Anterior cingulate cortex (tissue), 58 donors: ENCODE measurements at regions not wholly inside any gene's neighbourhood (a gene's known extent, or its start where the extent isn't known, plus 50 kb on each side); places are given as distances from the start of the nearest gene placed in this dataset.
"Not testable (repeated sequence)": the region's sequence is repeated elsewhere in the genome, so short reads cannot be mapped to it uniquely, and the experiment has no call there.

Experiments
- DNase-seq, 58 donors: peaks; one replicate each; lab custom pipeline; 2025; lab: John Stamatoyannopoulos, UW

GRCh38 chr17:62160816-62161215, 95.7 kb upstream of the MED13 start:
- DNase-seq: no peak

DNA sequence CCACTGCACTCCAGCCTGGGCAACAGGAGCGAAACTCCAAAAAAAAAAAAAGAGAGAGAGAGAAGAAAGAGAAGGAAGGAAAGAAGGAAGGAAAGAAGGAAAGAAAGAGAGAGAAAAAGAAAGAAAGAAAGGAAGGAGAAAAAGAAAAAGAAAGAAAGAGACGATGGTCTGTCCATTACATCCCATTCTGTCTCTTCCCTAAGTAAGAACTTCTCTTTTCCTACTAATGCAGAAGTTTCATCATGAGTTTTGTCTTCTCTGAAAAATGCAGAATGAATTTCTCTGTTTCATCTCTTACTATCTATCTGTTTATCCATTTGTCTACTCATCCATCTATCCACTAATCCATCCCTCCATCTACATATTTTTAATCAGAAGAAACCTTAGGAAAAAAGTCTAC, 94.9 kb upstream of the MED13 start:
- no peak for DNase-seq

GRCh38 chr17:62156949-62157348, 91.9 kb upstream of the MED13 start:
- DNase-seq: no peak

DNA sequence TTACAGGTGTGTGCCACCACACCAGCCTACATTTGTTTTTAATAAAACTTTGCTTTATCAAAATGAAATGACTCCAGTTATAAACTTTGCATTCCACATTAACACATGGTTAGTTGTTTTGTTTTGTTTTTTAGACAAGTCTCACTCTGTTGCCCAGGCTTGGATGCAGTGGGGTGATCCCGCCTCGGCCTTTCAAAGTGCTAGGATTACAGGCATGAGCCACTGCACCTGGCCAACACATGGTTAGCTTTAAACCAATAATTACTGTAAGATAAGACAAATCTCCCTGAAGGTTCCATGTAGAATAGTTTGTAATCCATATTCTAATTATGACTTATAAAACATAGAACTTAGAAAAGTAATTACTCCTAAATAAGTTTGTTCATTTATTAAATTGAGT, 89.8 kb upstream of the MED13 start:
- DNase-seq: no peak

- DNase-seq: no peak
Observed at GRCh38 chr17:62150471-62150870, 85.4 kb upstream of the MED13 start.

GRCh38 chr17:62149961-62150360, 84.9 kb upstream of the MED13 start:
- DNase-seq: no peak

- no peak for DNase-seq
Observed at GRCh38 chr17:62147284-62147683, 82.2 kb upstream of the MED13 start.

- DNase-seq: no peak
Observed at GRCh38 chr17:62140836-62141235, 75.8 kb upstream of the MED13 start.

DNA sequence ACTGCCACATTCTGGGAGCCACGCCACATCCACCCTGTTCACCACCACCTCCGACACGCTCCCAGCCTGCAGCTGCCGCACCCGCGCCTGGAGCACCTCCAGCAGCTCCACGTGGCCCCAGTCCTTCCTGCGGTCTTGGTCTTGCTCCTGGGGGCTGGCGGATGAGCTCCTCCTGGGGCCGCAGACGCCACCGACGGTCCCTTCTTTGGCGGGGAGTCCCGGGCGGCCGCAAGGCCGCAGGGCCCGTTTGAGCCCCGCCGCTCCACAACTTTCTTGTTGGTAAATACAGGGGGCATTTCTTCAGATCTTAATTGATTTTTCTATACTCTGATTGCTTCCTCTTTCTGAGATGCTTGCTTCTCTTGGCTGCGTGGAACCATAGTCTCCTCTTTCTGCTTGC, 75.3 kb upstream of the MED13 start:
- DNase-seq: no peak

GRCh38 chr17:62139690-62140354, 74.7 kb upstream of the MED13 start:
- not testable (repeated sequence) for DNase-seq

DNA sequence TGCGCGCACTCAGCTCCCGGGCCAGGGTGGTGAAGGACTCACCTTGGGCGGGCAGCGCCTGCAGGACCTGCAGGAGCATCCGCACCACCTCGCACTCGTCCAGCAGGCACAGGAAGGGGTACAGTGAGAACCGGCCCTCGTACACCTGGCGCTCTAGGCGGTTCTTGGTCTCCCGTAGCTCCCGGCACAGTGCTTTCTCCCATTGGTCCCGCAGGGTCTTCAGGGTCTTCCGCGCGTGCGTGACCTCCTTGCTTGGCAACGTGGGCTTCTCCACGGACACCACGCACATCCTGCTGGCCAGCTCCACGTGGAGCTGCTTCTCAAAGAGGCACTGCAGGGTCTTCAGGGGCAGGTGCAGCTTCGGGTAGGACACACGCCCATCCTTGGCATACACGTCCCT, 74.1 kb upstream of the MED13 start:
- no peak for DNase-seq

GRCh38 chr17:62138676-62139121, 73.6 kb upstream of the MED13 start:
- peak in 1 of 58 donors; percentile 5 for DNase-seq

DNA sequence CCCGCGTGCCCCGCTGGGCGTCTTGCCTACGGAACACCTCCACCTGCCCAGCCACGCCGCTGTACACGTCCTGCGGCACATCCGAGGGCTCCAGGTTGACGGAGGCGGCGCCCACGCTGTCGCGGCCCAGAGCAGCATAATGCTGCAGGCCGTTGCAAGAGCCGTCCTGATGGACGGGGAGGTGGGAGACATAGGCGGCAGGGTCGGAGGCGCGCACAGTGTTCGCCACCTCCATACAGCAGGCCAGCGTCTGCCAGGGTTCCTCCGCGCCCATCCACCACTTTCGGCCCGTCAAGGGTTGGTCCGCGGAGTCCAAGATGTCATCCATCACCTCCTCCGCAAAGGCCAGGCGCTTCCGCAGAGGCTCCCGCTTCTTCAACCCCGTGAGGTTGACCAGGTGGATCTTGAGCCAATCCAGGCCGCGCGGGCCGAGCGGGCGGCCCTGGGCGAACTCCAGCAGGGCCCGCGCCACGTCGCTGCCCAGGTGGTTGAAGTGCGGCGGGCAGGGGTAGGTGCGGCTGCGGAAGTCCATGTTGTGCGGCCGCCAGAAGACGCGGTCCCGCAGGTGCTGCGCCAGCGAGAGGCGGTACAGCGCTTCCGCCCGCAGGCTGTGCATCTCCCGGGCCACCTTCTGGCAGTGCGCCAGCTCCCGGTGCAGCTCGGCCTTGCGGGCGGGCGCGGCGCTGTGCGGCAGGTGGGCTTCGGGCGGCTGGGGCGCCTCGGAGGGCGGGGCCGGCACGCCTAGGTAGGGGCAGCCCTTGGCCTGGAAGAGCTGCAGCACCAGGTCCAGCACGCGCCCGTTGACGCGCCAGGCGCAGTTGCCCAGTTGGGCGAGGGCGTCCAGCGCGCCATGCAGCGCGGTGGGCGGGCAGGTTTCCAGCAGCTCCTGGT, 72.9 kb upstream of the MED13 start:
- DNase-seq: peak in 1 of 58 donors; percentile 16

- peak in 1 of 58 donors; percentile 2 for DNase-seq
Observed at GRCh38 chr17:62137013-62137733, 72.1 kb upstream of the MED13 start.

- no peak for DNase-seq
Observed at GRCh38 chr17:62135742-62136141, 70.7 kb upstream of the MED13 start.

DNA sequence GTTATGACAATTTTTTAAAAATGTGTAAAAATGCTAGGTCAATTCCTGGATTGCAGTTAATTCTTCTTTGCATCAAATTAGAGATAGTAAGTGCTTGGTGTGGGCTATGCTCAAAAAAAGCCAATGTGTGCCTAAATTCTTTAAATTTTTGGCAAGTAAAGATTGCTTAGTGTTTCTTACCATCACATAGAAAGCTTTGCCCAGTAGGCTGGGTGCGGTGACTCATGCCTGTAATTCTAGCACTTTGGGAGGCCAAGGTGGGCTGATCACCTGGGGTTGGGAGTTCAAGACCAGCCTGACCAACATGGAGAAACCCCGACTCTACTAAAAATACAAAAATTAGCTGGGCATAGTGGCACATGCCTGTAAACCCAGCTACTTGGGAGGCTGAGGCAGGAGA, 70.0 kb upstream of the MED13 start:
- peak in 2 of 58 donors; percentile 0 to 2 for DNase-seq

DNA sequence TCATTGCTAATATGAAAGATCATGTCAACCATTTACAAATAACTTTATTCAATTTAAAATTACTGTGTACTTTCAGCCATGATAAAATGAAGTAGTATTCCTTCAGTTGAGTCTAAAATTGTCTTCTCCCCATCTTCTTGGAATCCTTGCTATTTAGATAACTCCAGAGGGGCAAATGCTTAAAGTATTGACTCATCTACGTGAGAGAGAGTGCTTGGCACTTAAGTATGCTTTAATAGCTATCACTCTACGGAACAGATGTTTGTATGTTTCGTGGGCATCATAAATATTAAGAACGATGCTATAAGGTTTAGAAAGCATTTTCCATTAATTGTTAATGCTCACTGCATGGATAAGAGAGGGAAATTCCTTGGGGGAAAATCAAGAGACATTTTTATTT, 69.3 kb upstream of the MED13 start:
- no peak for DNase-seq

- DNase-seq: not testable (repeated sequence)
Observed at GRCh38 chr17:62131271-62131670, 66.2 kb upstream of the MED13 start.

DNA sequence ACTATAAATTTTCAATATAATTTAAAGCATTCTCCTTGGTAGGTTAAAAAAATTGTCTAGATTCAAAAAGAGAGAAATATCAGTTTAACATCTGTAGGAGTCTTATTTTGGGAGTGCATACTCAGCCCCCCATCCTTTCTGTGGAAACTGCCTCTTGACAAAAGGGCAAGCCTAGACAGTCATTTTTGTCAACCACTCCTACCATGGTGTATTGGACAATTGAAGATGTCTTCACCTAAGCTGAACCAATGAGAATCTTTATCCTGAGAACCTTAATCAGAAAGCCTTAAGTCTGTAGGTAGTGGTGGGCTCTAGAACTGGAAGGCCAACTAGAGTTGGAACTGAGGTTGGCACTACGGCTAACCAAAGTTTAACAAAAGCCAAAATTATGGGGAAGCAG, 65.7 kb upstream of the MED13 start:
- no peak for DNase-seq

GRCh38 chr17:62126292-62126691, 61.2 kb upstream of the MED13 start:
- no peak for DNase-seq

DNA sequence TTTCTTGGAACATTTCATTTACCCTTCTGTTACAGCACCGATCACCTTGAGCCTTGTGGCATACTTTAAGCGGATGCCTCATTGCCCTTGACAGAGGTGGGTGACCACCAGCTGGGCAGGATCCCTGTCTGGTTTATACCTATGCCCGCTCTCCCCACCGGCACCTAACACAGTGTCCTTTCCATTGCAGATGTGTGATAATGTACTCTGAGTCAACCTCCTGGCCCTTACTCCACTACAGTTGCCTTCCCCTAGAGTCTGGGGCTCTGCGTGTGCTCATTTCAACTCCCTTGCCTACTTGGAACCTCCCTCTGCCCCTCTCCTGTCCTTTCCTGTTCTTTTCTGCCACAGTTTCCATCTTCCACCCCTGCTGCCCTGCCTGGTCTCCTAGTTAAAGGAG, 60.2 kb upstream of the MED13 start:
- no peak for DNase-seq
